Mammary epithelial cell (primary cell): ENCODE measurements at regions not wholly inside any gene's neighbourhood (a gene's known extent, or its start where the extent isn't known, plus 50 kb on each side); places are given as distances from the start of the nearest gene placed in this dataset.
"Not testable (repeated sequence)": the region's sequence is repeated elsewhere in the genome, so short reads cannot be mapped to it uniquely, and the experiment has no call there.

ENCODE experiments used
- EZH2 ChIP-seq: IDR thresholded peaks from 2 replicates; pipeline ENCODE4 v1.6.1; 2012; ENCODE audit warnings: low read length, inconsistent platforms, borderline replicate concordance
- TF ChIP-seq, protein P1 (sequence below), 2 donors: IDR thresholded peaks in 1 of 2; conservative IDR thresholded peaks in 1 of 2; 2 replicates each; pipeline ENCODE4 v1.5.1; 2011 to 2012; ENCODE audit warnings: inconsistent platforms in 2 of 2, low read length in 2 of 2, mild to moderate bottlenecking in 2 of 2, control low read depth in 1 of 2, low read depth in 1 of 2; ENCODE audit not compliant: insufficient read depth in 1 of 2; ENCODE audit errors: extremely low read depth in 1 of 2

DNA sequence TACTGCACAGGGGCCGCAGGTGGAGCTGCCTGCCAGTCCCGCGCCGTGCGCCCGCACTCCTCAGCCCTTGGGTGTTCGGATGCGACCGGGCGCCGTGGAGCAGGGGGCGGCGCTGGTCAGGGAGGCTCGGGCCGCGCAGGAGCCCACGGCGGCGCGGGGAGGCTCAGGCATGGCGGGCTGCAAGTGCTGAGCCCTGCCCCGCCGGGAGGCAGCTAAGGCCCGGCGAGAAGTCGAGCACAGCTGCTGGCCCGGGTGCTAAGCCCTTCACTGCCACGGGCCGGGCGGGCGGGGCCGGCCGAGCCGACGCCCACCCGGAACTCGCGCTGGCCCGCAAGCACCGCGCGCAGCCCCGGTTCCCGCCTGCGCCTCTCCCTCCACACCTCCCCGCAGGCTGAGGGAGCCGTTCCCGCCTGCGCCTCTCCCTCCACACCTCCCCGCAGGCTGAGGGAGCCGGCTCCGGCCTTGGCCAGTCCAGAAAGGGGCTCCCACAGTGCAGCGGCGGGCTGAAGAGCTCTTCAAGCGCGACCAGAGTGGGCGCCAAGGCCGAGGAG, 653.7 kb downstream of the NR2F2 start:
- TF ChIP-seq, protein P1, sequence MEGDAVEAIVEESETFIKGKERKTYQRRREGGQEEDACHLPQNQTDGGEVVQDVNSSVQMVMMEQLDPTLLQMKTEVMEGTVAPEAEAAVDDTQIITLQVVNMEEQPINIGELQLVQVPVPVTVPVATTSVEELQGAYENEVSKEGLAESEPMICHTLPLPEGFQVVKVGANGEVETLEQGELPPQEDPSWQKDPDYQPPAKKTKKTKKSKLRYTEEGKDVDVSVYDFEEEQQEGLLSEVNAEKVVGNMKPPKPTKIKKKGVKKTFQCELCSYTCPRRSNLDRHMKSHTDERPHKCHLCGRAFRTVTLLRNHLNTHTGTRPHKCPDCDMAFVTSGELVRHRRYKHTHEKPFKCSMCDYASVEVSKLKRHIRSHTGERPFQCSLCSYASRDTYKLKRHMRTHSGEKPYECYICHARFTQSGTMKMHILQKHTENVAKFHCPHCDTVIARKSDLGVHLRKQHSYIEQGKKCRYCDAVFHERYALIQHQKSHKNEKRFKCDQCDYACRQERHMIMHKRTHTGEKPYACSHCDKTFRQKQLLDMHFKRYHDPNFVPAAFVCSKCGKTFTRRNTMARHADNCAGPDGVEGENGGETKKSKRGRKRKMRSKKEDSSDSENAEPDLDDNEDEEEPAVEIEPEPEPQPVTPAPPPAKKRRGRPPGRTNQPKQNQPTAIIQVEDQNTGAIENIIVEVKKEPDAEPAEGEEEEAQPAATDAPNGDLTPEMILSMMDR (conservative IDR thresholded peaks at IDR 0.05 in 1 of 2, IDR thresholded peaks at IDR 0.05 in 1 of 2; ENCODE audit: extremely low read depth in 1 of 2, insufficient read depth in 1 of 2, low read depth in 1 of 2, low read length in 2 of 2), result not testable (repeated sequence)
- TF ChIP-seq EZH2, result not testable (repeated sequence)
